NCI-H774 (cell line): ENCODE measurements at regions not wholly inside any gene's neighbourhood (a gene's known extent, or its start where the extent isn't known, plus 50 kb on each side); places are given as distances from the start of the nearest gene placed in this dataset.
"Not testable (repeated sequence)": the region's sequence is repeated elsewhere in the genome, so short reads cannot be mapped to it uniquely, and the experiment has no call there.

Experiments used
- DNase-seq: peaks from one replicate; lab custom pipeline; 2025; lab: John Stamatoyannopoulos, UW

- DNase-seq, result no peak
These were observed 108.2 kb upstream of the ADAMTS3 start for GRCh38 chr4:72677265-72677664.

- no peak for DNase-seq
These were observed 103.0 kb upstream of the ADAMTS3 start for GRCh38 chr4:72671980-72672379.

- no peak for DNase-seq
These were observed 101.5 kb upstream of the ADAMTS3 start for GRCh38 chr4:72670521-72670920.

- no peak for DNase-seq
These were observed 97.9 kb upstream of the ADAMTS3 start for GRCh38 chr4:72666910-72667309.

GRCh38 chr4:72665171-72665968, 96.3 kb upstream of the ADAMTS3 start:
- DNase-seq, result no peak

GRCh38 chr4:72663828-72664227, 94.8 kb upstream of the ADAMTS3 start:
- no peak for DNase-seq

GRCh38 chr4:72661830-72662229, 92.8 kb upstream of the ADAMTS3 start:
- DNase-seq, result no peak

GRCh38 chr4:72641611-72642010, 72.6 kb upstream of the ADAMTS3 start:
- no peak for DNase-seq

- DNase-seq, result not testable (repeated sequence)
These were observed 67.8 kb upstream of the ADAMTS3 start for GRCh38 chr4:72636866-72637265.

- not testable (repeated sequence) for DNase-seq
These were observed 66.9 kb upstream of the ADAMTS3 start for GRCh38 chr4:72635931-72636330.

- DNase-seq, result not testable (repeated sequence)
These were observed 63.2 kb upstream of the ADAMTS3 start for GRCh38 chr4:72632253-72632652.

- DNase-seq, result no peak
These were observed 62.3 kb upstream of the ADAMTS3 start for GRCh38 chr4:72631296-72631695.

GRCh38 chr4:72629540-72629939, 60.5 kb upstream of the ADAMTS3 start:
- DNase-seq, result no peak

- DNase-seq, result no peak
These were observed 58.7 kb upstream of the ADAMTS3 start for GRCh38 chr4:72627723-72628122.
